Stimulated activated CD4-positive, alpha-beta T cell treated with anti-CD3 and anti-CD28 coated beads, Interleukin-4, amount 100 ng/mL, for 48 hours (primary cell): ENCODE measurements at regions not wholly inside any gene's neighbourhood (a gene's known extent, or its start where the extent isn't known, plus 50 kb on each side); places are given as distances from the start of the nearest gene placed in this dataset.
"Not testable (repeated sequence)": the region's sequence is repeated elsewhere in the genome, so short reads cannot be mapped to it uniquely, and the experiment has no call there.

Experiments used
- DNase-seq, 2 donors: peaks; one replicate each; pipeline ENCODE4 v3.0.0-alpha.2; 2020; ENCODE audit warnings: low read depth in 2 of 2

DNA sequence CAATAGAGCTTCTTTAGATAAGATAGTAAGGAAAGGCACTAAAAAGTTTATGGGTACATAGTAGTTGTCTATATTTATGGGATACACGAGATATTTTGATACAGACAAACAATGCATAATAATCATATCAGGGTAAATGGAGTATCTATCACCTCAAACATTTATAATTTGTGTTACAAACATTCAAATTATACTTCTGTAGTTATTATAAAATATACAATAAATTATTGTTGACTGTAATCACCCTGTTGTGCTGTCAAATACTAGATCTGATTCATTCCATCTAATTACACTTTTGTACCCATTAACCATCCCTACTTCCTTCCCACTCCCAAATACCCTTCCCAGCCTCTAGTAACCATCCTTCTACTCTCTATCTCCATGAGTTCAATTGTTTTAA, 179.7 kb downstream of the FOXG1 start:
- DNase-seq = no peak

DNA sequence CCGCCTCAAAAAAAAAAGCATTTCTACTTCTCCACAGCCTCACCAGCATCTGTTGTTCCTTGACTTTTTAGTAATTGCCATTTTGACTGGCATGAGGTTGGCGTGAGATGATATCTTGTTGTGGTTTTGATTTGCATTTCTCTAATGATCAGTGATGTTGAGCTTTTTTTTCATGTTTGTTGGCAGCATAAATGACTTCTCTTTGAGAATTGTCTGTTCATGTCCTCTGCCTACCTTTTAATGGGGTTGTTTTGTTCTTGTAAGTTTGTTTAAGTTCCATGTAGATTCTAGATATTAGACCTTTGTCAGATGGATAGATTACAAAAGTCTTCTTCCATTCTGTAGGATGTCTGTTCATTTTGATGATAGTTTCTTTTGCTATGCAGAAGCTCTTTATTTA, 182.9 kb downstream of the FOXG1 start:
- no peak for DNase-seq

DNA sequence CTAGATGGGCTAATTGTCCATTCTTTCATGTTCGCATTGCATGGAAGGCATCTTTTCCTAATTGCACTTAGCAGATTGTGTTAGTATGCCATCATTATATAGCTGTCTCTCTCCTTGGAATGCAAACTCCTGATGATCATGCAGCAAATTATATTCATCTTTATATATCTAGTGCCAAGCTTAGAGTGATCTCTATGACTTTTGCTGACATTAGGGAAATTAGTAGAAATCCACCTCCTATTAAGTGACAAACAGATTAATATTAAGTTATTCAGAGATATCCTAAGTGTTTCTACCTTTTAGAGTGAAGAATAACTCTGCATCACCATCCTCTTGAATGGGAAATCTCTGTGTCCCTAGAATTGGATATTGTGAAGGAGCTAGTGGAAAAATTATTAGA, 185.6 kb downstream of the FOXG1 start:
- no peak for DNase-seq

DNA sequence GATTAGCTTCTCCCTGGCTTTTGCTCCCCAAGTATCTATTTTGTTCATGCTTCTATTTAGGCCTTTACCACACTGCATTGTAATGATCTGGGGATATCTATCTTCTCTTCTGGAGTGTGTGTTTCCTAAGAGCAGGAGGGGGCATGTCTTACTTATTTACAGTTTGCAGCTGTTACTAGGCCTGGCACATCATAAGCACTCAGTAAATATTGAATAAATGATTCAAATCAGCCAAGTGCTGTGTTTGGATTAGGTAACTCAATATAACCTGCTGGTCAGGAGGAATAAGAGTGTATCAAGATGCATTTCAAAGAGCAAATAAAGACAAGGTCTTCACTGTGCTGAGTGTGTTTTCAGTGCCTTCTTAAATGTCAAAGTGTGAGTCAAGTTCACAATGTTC, 186.1 kb downstream of the FOXG1 start:
- no peak for DNase-seq

DNA sequence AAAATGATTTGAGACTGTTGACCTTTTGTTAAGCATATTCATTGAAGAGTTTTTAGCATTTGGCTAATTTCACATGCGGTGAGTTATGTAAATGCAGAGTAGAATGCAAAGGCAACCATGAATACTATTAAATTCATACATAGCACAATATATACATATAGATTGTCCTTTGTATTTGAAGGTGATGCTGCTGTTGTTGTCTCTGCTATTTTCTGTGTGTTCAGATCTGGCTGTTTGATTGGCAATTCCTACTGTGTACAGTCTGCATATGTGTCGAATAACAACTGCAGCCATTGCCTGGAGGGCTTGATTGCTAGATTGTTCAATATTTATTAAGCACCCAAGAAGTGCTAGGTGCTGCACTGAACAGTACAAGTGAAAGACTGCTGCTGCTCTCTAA, 187.4 kb downstream of the FOXG1 start:
- DNase-seq = no peak

DNA sequence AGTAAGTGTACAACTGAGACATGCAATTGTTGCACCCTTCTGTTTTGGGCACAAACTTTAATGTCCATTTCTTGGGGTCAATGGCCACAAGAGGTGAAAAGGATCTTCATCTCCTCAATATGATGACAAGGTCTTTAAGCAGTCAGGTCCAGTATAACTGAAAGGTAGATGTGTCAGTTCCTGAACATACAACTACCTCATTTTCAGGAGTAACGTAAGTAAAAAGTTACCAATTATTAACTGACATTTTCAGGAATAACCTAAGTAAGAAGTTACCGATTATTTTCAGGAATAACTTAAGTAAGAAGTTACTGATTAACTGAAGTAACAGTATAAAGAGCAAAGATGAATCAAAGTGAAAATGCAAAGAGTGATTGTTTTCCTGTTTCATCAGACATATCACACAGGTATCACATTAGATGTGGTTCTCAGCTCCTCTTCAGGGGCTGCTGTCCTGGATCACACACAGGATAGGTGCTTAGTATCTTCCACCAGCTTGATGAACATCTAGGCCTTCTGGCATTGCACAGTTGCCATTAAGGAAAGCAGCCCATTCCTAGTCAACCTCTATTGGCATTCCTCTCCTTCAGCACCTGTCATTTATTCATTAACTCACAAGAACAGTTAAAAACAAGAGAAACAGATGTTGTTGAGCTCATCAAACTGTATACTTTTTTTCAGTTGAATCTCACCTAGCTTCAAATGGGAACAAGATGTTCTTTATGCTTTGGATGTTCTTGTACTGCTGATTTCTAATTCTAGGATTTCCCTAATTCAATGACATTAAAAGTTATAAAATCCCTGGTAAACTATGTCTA, 200.0 kb downstream of the FOXG1 start:
- DNase-seq = no peak

DNA sequence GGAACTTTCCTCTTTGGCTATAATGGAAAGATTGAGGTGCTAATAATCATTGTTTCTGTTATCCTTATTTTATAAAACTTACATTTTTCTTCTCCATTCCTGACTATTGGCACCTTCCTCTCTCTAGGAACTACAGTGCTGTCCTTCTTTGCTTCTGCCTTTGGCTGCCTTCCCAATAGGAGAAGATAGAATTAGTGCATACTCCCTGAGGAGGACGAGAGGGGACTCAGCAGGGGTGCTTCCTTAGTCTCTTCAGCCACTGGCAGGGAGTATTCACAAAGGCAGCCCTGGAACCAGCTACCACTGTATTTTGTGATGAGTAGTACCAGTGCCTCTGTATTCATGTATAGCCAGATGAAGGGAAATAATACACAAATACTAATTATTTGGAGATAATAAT, 208.5 kb downstream of the FOXG1 start:
- DNase-seq = no peak

DNA sequence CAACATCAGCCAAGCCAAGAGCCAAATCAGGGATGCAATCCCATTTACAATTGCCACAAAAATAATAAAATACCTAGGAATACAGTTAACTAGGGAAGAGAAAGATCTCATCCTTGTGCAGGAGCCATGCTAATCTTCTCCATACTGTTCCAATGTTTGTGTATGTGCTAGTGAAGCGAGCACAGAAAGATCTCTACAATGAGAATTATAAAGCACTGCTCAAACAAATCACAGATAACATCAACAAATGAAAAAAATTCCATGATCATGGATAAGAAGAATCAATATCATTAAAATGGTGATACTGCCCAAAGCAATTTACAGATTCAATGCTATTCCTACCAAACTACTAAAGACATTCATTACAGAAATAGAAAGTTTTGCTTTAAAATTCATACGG, 215.6 kb downstream of the FOXG1 start:
- no peak for DNase-seq

DNA sequence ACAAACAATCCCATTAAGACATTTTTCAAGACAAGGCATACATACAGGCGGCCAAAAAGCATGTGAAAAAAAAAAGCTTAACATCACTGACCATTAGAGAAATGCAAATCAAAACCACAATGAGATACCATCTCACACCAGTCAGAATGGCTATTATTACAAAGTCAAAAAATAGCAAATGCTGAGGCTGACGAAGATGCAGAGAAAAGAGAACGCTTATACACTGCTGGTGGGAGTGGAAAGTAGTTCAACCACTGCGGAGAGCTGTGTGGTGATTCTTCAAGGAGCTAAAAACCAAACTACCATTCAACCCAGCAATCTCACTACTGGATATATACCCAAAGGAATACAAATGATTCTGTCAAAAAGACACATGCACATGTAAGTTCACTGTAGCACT, 216.7 kb downstream of the FOXG1 start:
- no peak for DNase-seq

DNA sequence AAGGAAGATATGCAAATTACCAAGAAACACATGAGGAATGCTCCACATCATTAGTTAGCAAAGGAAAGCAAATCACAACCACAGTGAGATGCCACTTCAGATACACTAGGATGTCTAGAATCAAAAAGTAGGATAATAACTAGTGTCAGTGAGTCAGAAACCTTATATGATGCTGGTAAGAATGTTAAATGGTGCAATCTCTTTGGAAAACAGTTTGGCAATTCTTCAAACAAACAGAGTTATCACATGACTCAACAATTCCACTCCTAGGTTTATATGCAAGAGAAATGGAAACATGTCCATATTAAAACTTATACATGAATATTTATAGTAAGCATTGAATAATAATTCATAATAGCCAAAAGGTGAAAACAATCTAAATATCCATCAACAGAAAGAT, 220.9 kb downstream of the FOXG1 start:
- DNase-seq = no peak

DNA sequence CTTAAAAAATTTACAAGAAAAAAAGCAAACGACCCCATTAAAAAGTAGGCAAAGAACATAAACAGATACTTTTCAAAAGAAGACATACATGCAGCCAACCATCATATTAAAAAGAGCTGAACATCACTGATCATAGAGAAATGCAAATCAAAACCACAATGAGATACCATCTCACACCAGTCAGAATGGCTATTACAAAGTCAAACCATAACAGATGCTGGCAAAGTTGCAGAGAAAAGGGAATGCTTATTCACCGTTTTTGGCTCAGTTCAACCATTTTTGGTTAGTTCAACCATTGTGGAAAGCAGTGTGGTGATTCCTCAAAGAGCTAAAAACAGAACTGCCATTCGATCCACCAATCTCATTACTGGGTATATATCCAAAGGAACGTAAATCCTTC, 230.6 kb downstream of the FOXG1 start:
- DNase-seq = not testable (repeated sequence)

DNA sequence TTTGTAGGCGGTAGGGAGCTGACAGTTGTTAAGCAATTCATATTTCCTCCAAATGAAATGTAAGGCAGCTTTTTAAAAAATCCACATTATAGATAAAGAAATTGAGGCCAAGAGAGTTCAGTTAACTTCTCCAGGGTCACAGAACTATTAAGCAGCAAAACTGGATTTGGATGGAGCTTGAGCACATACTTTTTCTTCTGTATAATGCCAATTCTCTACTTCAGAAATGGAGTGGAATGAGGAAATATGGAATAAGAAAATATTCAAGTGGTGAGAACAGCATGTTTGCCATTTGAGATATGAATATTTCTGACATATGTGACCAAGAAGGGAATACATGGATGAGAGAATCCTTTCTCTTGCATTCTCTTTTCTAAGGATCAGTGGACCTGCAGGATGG, 233.1 kb downstream of the FOXG1 start:
- DNase-seq = no peak

DNA sequence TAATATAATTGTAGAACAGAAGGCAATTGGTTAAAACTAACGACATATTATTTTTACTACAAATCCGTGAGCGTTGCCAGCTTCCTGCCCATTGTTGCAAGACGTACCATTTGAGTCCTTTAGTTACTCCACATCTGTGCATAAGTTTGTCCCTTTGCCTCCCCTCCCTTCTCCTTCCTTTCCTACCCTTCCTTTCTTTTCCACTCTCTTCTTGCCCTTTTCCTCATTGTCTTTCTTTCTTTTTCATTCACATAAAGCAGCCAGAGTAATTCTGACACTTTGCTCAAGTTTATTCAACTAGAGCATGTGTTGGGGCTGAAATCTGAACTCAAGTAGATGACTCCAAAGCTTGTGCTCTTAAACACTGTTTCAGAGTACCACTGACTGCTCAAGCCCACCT, 239.1 kb downstream of the FOXG1 start:
- DNase-seq = no peak

DNA sequence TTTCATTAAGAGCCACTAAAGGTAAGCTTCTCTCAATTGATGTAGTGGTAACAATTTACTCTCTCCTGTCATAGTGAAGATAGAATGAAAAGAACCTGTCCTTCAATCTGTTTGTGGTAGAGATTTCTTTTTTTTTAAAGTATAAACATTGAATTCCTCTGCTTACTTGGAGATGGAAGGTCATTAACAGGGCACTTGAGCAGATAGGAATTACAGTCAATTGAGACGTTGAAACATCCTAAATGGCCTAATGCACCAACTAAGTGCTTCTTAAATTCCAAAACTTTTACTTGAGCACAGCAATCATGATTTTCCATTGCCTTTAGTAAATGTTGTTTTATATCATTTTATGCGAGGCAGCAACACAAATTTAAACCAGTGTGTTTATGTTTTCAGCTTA, 241.4 kb downstream of the FOXG1 start:
- DNase-seq = no peak

DNA sequence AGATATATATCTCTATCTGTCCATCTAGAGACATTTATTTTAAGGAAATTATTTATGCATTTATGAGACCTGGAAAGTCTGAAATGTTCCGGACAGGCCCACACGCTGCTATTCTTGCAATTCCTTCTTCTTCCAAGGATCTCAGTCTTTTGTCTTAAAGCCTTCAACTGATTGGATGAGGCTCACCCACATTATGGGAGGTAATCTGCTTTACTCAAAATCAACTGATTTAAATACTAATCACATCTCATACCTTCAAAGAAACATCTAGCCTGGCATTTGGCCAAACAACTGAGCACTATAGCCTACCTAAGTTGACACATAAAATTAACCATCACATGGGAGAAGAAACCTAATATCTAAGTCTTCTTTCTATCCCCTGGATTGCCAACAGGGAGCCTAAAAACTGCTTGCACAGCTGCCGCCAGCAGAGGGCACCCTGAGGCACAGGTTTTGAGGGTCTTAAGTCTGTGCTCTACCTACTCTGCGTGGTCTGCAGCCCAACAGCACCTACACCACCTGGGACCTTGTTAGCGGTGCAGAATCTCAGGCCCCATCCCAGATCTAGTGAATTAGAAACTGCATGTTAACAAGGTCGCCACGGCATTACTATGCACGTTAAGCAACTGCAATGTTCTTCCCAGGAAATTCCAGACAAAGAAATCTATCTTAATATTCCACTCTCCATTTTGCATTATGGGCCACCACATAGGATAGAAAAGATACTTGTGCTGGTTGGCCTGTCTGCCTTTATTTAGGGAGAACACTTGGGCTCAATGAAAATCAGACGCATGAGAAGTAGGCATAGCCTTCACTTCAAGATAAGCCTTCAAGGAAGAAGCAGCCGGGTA, 249.7 kb downstream of the FOXG1 start:
- DNase-seq = peak in 1 of 2 donors; percentile 2

DNA sequence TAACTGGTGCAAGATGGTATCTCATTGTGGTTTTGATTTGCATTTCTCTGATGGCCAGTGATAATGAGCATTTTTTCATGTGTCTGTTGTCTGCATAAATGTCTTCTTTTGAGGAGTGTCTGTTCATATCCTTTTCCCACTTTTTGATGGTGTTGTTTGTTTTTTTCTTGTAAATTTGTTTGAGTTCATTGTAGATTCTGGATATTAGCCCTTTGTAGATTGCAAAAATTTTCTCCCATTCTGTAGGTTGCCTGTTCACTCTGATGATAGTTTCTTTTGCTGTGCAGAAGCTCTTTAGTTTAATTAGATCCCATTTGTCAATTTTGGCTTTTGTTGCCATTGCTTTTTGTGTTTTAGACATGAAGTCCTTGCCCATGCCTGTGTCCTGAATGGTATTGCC, 256.9 kb downstream of the FOXG1 start:
- DNase-seq = not testable (repeated sequence)

DNA sequence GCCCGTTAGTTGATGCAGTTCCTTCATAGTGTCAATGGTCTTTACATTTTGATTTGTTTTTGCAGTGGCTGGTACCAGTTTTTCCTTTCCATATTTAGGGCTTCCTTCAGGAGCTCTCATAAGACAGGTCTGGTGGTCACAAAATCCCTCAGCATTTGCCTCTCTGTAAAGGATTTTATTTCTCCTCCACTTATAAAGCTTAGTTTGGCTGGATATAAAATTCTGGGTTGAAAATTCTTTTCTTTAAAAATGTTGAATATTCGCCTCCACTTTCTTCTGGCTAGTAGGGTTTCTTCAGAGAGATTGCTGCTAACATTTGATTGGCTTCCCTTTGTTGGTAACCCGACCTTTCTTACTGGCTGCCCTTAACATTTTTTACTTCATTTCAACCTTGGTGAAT, 260.9 kb downstream of the FOXG1 start:
- DNase-seq = not testable (repeated sequence)

DNA sequence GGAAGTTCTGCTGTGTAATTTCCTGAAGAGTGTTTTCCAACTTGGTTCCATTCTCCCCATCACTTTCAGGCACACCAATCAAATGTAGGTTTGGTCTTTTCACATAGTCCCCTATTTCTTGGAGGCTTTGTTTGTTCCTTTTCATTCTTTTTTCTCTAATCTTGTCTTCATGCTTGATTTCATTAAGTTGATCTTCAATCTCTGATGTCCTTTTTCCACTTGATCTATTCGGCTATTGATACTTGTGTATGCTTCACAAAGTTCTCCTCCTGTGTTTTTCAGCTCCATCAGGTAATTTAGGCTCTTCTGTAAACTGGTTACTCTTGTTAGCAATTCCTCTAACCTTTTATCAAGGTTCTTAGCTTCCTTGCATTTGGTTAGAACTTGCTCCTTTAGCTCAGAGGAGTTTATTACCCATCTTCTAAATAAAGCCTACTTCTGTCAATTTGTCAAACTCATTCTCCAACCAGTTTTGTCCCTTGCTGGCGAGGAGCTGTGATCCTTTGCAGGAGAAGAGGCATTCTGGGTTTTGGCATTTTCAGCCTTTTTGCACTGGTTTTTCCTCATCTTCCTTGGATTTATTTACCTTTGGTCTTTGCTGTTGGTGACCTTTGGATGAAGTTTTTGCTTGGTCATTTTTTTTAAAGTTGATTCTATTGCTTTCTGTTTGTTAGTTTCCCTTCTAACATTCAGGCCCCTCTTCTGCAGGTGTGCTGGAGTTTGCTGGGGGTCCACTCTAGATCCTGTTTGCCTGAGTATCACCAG, 261.5 kb downstream of the FOXG1 start:
- not testable (repeated sequence) for DNase-seq

DNA sequence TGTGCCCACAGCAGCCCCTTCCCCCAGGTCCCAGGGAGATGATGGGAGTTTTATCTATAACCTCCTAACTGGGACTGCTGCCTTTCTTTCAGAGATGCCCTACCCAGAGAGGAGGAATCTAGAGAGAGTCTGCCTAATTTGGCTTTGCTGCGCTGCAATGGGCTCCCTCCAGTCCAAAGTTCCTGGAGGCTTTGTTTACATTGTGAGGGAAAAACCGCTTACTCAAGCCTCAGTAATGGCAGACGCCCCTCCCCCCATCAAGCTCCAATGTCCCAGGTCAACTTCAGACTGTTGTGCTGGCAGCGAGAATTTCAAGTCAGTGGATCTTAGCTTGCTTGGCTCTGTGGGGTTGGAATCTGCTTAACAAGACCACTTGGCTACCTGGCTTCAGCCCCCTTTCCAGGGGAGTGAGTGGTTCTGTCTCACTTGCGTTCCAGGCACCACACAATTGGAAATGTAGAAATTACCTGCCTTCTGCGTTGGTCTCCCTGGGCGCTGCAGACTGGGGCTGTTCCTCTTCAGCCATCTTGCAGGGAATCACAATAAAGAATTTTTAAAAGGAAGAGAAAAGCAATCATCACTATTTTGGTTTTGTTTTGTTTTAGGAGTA, 262.5 kb downstream of the FOXG1 start:
- no peak for DNase-seq

DNA sequence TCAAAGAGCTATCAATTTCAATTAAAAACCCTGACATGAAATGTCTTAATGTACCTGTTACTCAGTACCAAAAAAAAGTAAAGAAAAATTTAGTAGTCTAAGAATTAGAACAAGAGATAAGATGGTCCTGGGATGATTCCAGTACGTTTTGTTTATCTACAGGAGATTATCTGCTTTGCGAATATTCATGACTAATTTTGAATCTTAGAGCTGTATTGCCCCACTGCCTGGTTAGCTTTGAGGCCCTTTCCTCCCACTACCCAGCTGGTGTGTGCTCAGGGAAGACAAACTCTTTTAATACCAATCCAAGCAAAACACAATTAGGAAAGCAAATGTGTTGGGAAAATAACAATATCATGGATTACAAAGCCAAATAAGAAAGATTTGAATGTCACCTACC, 263.5 kb downstream of the FOXG1 start:
- no peak for DNase-seq

DNA sequence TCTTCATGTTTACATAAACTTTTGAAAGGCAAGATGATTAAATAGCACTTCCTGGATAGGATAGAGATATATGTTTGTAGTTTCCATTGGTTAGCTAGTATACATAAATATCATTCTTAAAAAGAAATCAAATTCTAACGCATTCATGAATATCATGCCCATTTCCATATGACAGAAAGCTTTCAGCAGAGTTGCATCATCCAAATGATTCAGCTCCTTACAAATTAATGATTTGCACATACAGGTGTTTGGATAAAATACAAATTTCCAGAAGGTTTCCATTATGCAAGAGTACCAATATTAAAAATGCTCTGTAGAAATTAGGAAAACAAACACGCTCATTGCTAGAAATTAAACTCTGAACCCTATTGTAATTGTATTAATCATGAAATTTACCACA, 264.4 kb downstream of the FOXG1 start:
- no peak for DNase-seq

DNA sequence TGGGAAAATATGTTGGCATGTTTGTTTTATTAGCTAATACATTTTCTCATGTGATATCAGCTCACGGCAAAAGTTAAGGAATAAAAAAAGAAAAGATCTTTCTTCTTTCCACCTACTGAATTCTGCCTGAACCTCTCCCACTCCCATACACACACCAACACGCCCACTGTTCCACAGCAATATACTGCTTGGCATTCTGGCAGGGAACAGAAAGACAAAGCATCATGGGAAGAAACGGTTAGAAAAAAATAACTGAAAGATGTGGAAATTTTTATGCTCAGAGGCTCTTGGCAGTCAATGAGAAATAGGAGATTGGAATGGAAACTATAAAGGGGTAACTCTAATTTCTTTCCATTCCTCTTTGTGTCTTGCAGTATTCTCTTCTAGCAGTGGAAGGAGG, 268.5 kb downstream of the FOXG1 start:
- DNase-seq = no peak
